Psoas muscle (tissue), 7 donors: ENCODE measurements at regions not wholly inside any gene's neighbourhood (a gene's known extent, or its start where the extent isn't known, plus 50 kb on each side); places are given as distances from the start of the nearest gene placed in this dataset.
"Not testable (repeated sequence)": the region's sequence is repeated elsewhere in the genome, so short reads cannot be mapped to it uniquely, and the experiment has no call there.

ENCODE experiments used
- ATAC-seq, 4 donors: fragments of 200-7000 bp; cut with Tn5 transposase; one replicate each; pipeline ENCODE4 v1.9.1; 2020; ENCODE audit warnings: moderate library complexity in 3 of 4, mild to moderate bottlenecking in 2 of 4
- DNase-seq, 2 donors: peaks; one replicate each; pipeline ENCODE4 v3.0.0-alpha.2; 2020
- H3K27ac ChIP-seq: fragments of 200-600 bp; one replicate; pipeline ENCODE4 v1.8.0; 2022
- H3K27me3 ChIP-seq, 3 donors: fragments of 200-600 bp in 1 of 3; one replicate each; pipeline versions ENCODE4 v1.6.1 to v1.8.0; 2013 to 2022; ENCODE audit warnings: low read length in 2 of 3, mild to moderate bottlenecking in 2 of 3, moderate library complexity in 1 of 3; ENCODE audit not compliant: insufficient read depth in 3 of 3
- H3K36me3 ChIP-seq, 2 donors: fragments of 200-600 bp in 1 of 2; one replicate each; pipeline versions ENCODE4 v1.6.1 to v1.8.0; 2013 to 2022; ENCODE audit warnings: low read depth in 1 of 2, mild to moderate bottlenecking in 1 of 2, moderate library complexity in 1 of 2; ENCODE audit not compliant: insufficient read depth in 1 of 2
- H3K4me1 ChIP-seq: fragments of 200-600 bp; one replicate; pipeline ENCODE4 v1.8.0; 2022
- H3K4me3 ChIP-seq: fragments of 200-600 bp; one replicate; pipeline ENCODE4 v1.8.0; 2022; ENCODE audit warnings: mild to moderate bottlenecking
- H3K9me3 ChIP-seq: fragments of 200-600 bp; one replicate; pipeline ENCODE4 v1.8.0; 2022
- WGBS, 3 donors: extraction: QIAGEN DNeasy Blood & Tissue Kit; methylation state at CpG; one replicate each; pipeline versions ENCODE4 v1.1.6 to v1.1.7; 2013; 5-methylcytosine and 5-hydroxymethylcytosine counted together
- intact Hi-C, 2 donors: fragments of 100-400 bp; cut with DNase I; formaldehyde crosslinking; loops; one replicate each; pipeline versions ENCODE4 v1.11.0 to v1.14.2; 2022
- TF ChIP-seq, protein P1 (sequence below): fragments of 200-600 bp; IDR thresholded peaks from one replicate; pipeline ENCODE4 v1.8.0; 2022; ENCODE audit warnings: antibody characterized with exemption
- donor health status: healthy with polysubstance abuse.
- donor health status: DM: no; HTN: no; CAD: no; lungs with moderate emphysema.
- donor health status: Bipolar disorder and iron deficiency.
- donor health status: healthy.
- donor health status: DM: yes; HTN: yes; CAD: no.
- donor health status: DM: no; HTN: no; CAD: no.
- donor health status: DM: yes; HTN: yes; CAD: no.

DNA sequence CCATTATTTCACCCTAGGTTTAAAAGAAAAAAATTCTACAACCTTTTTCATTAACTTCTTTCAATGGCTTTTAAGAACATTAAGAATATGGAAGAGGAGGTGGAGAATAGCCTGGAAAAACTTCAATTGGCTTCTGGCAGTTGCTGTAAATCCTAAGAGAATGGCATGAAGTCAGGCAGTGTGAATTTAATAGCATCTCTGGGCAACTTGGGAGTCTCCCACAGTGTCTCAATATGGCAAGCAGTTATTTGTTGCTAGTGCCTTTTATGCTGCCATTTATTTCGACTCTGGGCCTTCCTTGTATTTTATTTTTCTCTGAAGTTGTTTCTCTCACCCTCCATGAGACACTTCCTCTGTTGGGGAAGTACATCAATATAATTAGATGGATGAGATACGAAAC, 322.1 kb downstream of the CBLL2 start:
- WGBS, 3 donors = 55 to 83% (median 77%) methylated on average over 2 of the region's 2 CpGs

DNA sequence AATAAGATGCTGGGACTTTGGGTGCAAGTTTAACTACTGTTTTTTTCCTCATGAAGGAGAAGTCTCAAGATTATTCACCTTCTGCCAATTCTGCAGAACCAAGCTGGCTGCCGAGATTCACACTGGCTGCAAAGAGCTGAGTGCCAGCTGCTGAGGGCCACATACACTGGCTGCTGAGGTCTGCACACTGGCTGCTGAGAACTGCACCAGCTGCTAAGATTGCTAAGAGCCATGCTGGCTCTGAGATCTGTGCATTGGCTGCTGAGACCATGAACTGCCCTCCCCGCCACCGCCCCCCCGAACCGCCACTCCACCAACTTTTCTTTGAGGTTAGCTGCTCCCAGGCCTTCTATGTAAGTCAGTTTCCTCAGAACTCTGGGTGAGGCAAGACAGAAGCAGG, 330.3 kb downstream of the CBLL2 start:
- Histone ChIP-seq H3K36me3 (no peaks in the 10 kb centered on the region), H3K27me3 (no peaks in the 10 kb centered on the region), H3K4me1 (no peaks in the 10 kb centered on the region), H3K9me3 (no peaks in the 10 kb centered on the region), H3K4me3 (no peak overlapping the region), H3K27ac (no peak overlapping the region)
- DNase-seq = peak in 1 of 2 donors; percentile 23
- intact Hi-C loops = no loop called here
- TF ChIP-seq, protein P1, sequence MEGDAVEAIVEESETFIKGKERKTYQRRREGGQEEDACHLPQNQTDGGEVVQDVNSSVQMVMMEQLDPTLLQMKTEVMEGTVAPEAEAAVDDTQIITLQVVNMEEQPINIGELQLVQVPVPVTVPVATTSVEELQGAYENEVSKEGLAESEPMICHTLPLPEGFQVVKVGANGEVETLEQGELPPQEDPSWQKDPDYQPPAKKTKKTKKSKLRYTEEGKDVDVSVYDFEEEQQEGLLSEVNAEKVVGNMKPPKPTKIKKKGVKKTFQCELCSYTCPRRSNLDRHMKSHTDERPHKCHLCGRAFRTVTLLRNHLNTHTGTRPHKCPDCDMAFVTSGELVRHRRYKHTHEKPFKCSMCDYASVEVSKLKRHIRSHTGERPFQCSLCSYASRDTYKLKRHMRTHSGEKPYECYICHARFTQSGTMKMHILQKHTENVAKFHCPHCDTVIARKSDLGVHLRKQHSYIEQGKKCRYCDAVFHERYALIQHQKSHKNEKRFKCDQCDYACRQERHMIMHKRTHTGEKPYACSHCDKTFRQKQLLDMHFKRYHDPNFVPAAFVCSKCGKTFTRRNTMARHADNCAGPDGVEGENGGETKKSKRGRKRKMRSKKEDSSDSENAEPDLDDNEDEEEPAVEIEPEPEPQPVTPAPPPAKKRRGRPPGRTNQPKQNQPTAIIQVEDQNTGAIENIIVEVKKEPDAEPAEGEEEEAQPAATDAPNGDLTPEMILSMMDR = no peak
- no peak for ATAC-seq
- WGBS, 3 donors = 68 to 88% (median 75%) methylated on average over 5 of the region's 5 CpGs

More for the DNA sequence above, 322.1 kb downstream of the CBLL2 start:
- DNase-seq = no peak
- Histone ChIP-seq H3K36me3 (no peaks in the 10 kb centered on the region), H3K4me1 (no peaks in the 10 kb centered on the region), H3K9me3 (no peaks in the 10 kb centered on the region), H3K27me3 (peaks cover 0 to 4% (median 0%) of the 10 kb centered on the region in 3 donors), H3K4me3 (no peak overlapping the region), H3K27ac (no peak overlapping the region)
- TF ChIP-seq, protein P1 = no peak
- intact Hi-C loops = no loop called here
- no peak for ATAC-seq

DNA sequence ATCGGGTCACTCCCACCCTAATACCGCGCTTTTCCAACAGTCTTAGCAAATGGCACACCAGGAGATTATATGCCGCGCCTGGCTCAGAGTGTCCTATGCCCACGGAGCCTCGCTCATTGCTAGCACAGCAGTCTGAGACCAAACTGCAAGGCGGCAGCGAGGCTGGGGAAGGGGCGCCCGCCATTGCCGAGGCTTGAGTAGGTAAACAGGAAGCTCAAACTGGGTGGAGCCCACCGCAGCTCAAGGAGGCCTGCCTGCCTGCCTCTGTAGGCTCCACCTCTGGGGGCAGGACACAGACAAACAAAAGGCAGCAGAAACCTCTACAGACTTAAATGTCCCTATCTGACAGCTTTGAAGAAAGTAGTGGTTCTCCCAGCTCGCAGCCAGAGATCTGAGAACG, 336.7 kb downstream of the CBLL2 start:
- intact Hi-C loops, DNase-seq, H3K4me3 ChIP-seq, H3K27me3 ChIP-seq, H3K27ac ChIP-seq, H3K4me1 ChIP-seq, H3K9me3 ChIP-seq, ATAC-seq, H3K36me3 ChIP-seq: not testable (repeated sequence)
- WGBS, 3 donors = 95 to 97% (median 95%) methylated on average over 13 to 15 of the region's 15 CpGs

DNA sequence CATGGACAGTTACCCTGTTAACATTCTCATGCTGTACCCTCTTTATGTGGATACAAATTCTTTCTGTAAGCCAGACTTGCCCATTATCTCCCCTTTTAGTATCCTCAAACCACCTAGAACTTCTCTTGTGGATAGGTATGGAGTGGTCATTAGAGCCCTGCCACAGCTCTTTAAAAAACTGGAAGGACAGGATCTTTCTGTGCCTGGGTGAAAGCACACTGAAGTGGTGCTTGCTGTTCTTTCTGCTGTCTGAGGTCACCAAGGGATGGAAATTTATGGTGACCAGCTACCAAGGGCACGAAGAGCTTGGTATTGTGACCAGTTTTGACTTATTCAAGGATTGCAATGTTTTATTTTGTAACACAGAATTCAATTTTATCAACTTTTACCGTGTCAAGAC, 344.2 kb downstream of the CBLL2 start:
- H3K4me3 ChIP-seq = no peak overlapping the region
- TF ChIP-seq, protein P1 = no peak
- DNase-seq (no peak), ATAC-seq (no peak)
- no peaks in the 10 kb centered on the region for H3K9me3 ChIP-seq
- no peak overlapping the region for H3K27ac ChIP-seq
- WGBS, 3 donors = 60 to 72% (median 61%) methylated on average over 2 of the region's 2 CpGs
- intact Hi-C loops = no loop called here
- H3K27me3 ChIP-seq = no peaks in the 10 kb centered on the region
- H3K36me3 ChIP-seq = no peaks in the 10 kb centered on the region
- no peaks in the 10 kb centered on the region for H3K4me1 ChIP-seq

DNA sequence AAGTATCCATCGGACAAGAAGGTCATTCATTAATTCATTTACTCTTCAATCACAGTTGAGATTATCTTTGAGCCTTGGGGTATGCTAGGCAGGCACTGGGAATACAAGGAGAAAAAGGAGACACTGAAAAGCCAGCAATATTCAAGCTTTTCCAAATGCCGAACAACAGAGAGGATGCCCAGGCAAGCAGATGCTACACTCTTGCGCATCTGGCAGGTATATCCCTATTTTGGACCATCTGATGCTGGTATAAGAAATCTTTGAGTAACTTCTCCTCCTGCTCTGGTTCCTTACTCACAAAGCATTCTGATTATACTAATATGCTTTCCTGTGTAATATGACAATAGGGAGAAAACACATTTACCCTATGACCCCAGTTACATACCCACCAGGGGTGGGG, 354.9 kb downstream of the CBLL2 start:
- Histone ChIP-seq H3K27ac (no peak overlapping the region), H3K9me3 (no peaks in the 10 kb centered on the region), H3K4me1 (no peaks in the 10 kb centered on the region), H3K36me3 (no peaks in the 10 kb centered on the region), H3K27me3 (no peaks in the 10 kb centered on the region), H3K4me3 (no peak overlapping the region)
- 62 to 96% (median 78%) methylated on average over 3 of the region's 3 CpGs for WGBS, 3 donors
- ATAC-seq (no peak), DNase-seq (no peak)
- intact Hi-C loops = no loop called here
- TF ChIP-seq, protein P1 = no peak
